ENCODE measurements at regions not wholly inside any gene's neighbourhood (a gene's known extent, or its start where the extent isn't known, plus 50 kb on each side); places are given as distances from the start of the nearest gene placed in this dataset.
"Not testable (repeated sequence)": the region's sequence is repeated elsewhere in the genome, so short reads cannot be mapped to it uniquely, and the experiment has no call there.

- H3K4me1 Mint-ChIP-seq; ATAC-seq; H3K27me3 Mint-ChIP-seq; intact Hi-C loops (cut with DNase I, micrococcal nuclease); H3K36me3 Mint-ChIP-seq (ENCODE audit: low read depth); CTCF ChIA-PET; DNase-seq; H3K4me3 Mint-ChIP-seq; H3K9me3 Mint-ChIP-seq (ENCODE audit: low read depth); POLR2A ChIA-PET; H3K27ac Mint-ChIP-seq: not testable (repeated sequence)
Observed at GRCh38 chr14:48259232-48259631, 583.8 kb upstream of the MDGA2 start.

GRCh38 chr14:48258703-48259102 is 583.3 kb upstream of the MDGA2 start:
- ATAC-seq; H3K27ac Mint-ChIP-seq; H3K4me3 Mint-ChIP-seq; H3K27me3 Mint-ChIP-seq; CTCF ChIA-PET; DNase-seq; H3K36me3 Mint-ChIP-seq (ENCODE audit: low read depth); POLR2A ChIA-PET; H3K9me3 Mint-ChIP-seq (ENCODE audit: low read depth); H3K4me1 Mint-ChIP-seq; intact Hi-C loops (cut with DNase I, micrococcal nuclease): not testable (repeated sequence)

- H3K36me3 Mint-ChIP-seq (ENCODE audit: low read depth) = no peaks in the 10 kb centered on the region
- no peaks in the 10 kb centered on the region for H3K9me3 Mint-ChIP-seq (ENCODE audit: low read depth)
- POLR2A ChIA-PET = no interaction called here
- no peaks in the 10 kb centered on the region for H3K27me3 Mint-ChIP-seq
- ATAC-seq (no peak), DNase-seq (no peak)
- no peak overlapping the region for H3K27ac Mint-ChIP-seq
- intact Hi-C loops (cut with DNase I, micrococcal nuclease) = no loop called here
- H3K4me1 Mint-ChIP-seq = no peaks in the 10 kb centered on the region
- CTCF ChIA-PET = no interaction called here
- no peak overlapping the region for H3K4me3 Mint-ChIP-seq
Observed at GRCh38 chr14:48253020-48253419, 577.6 kb upstream of the MDGA2 start.

- no peaks in the 10 kb centered on the region for H3K4me1 Mint-ChIP-seq
- no peak overlapping the region for H3K27ac Mint-ChIP-seq
- H3K27me3 Mint-ChIP-seq = no peaks in the 10 kb centered on the region
- POLR2A ChIA-PET = no interaction called here
- H3K4me3 Mint-ChIP-seq = no peak overlapping the region
- CTCF ChIA-PET = no interaction called here
- intact Hi-C loops (cut with DNase I, micrococcal nuclease) = no loop called here
- H3K9me3 Mint-ChIP-seq (ENCODE audit: low read depth) = no peaks in the 10 kb centered on the region
- ATAC-seq (no peak), DNase-seq (no peak)
- H3K36me3 Mint-ChIP-seq (ENCODE audit: low read depth) = no peaks in the 10 kb centered on the region
Observed at GRCh38 chr14:48251290-48251689, 575.9 kb upstream of the MDGA2 start.

GRCh38 chr14:48250575-48250974 is 575.2 kb upstream of the MDGA2 start:
- intact Hi-C loops (cut with DNase I, micrococcal nuclease) = no loop called here
- no peaks in the 10 kb centered on the region for H3K4me1 Mint-ChIP-seq
- POLR2A ChIA-PET = no interaction called here
- no peak for DNase-seq
- CTCF ChIA-PET = no interaction called here
- H3K4me3 Mint-ChIP-seq = no peak overlapping the region
- no peaks in the 10 kb centered on the region for H3K9me3 Mint-ChIP-seq (ENCODE audit: low read depth)
- no peak for ATAC-seq
- H3K27me3 Mint-ChIP-seq = no peaks in the 10 kb centered on the region
- H3K27ac Mint-ChIP-seq = no peak overlapping the region
- H3K36me3 Mint-ChIP-seq (ENCODE audit: low read depth) = no peaks in the 10 kb centered on the region

- ATAC-seq (no peak), DNase-seq (no peak)
- Mint-ChIP-seq H3K9me3 (ENCODE audit: low read depth) (no peaks in the 10 kb centered on the region), H3K27me3 (no peaks in the 10 kb centered on the region), H3K4me1 (no peaks in the 10 kb centered on the region), H3K36me3 (ENCODE audit: low read depth) (no peaks in the 10 kb centered on the region), H3K4me3 (no peak overlapping the region), H3K27ac (no peak overlapping the region)
- CTCF ChIA-PET = interaction anchor here (1.4 kb wide), 1 partner anchor 27 kb away, joined by 3 read pairs; no protein-coding TSS in a partner anchor
- POLR2A ChIA-PET = no interaction called here
- intact Hi-C loops (cut with DNase I, micrococcal nuclease) = no loop called here
Observed at GRCh38 chr14:48247977-48248376, 572.6 kb upstream of the MDGA2 start.

GRCh38 chr14:48243900-48244299 is 568.5 kb upstream of the MDGA2 start:
- DNase-seq (no peak), ATAC-seq (no peak)
- Mint-ChIP-seq H3K36me3 (ENCODE audit: low read depth) (no peaks in the 10 kb centered on the region), H3K9me3 (ENCODE audit: low read depth) (no peaks in the 10 kb centered on the region), H3K4me3 (no peak overlapping the region), H3K27ac (no peak overlapping the region), H3K4me1 (no peaks in the 10 kb centered on the region), H3K27me3 (no peaks in the 10 kb centered on the region)
- intact Hi-C loops (cut with DNase I, micrococcal nuclease) = no loop called here
- ChIA-PET POLR2A (no interaction called here), CTCF (no interaction called here)

- intact Hi-C loops (cut with DNase I, micrococcal nuclease) = no loop called here
Observed at GRCh38 chr14:48229091-48229490, 553.7 kb upstream of the MDGA2 start.

GRCh38 chr14:48193893-48194292 is 518.5 kb upstream of the MDGA2 start:
- H3K27ac Mint-ChIP-seq = no peak overlapping the region
- no peak for ATAC-seq
- intact Hi-C loops (cut with DNase I, micrococcal nuclease) = no loop called here
- no peaks in the 10 kb centered on the region for H3K4me1 Mint-ChIP-seq
- CTCF ChIA-PET = interaction anchor here (0.9 kb wide), 1 partner anchor 990 kb away, joined by 3 read pairs; no protein-coding TSS in a partner anchor
- POLR2A ChIA-PET = no interaction called here
- H3K9me3 Mint-ChIP-seq (ENCODE audit: low read depth) = peaks cover 2% of the 10 kb centered on the region
- no peak overlapping the region for H3K4me3 Mint-ChIP-seq
- no peaks in the 10 kb centered on the region for H3K27me3 Mint-ChIP-seq
- H3K36me3 Mint-ChIP-seq (ENCODE audit: low read depth) = no peaks in the 10 kb centered on the region
- DNase-seq = no peak

More at GRCh38 chr14:48229091-48229490, 553.7 kb upstream of the MDGA2 start:
- ChIA-PET POLR2A (interaction anchor here (0.6 kb wide), 1 partner anchor 1046 kb away, joined by 5 read pairs; no protein-coding TSS in a partner anchor), CTCF (interaction anchor here (0.9 kb wide), 1 partner anchor 9 kb away, joined by 3 read pairs; no protein-coding TSS in a partner anchor)
- no peaks in the 10 kb centered on the region for H3K4me1 Mint-ChIP-seq
- no peak overlapping the region for H3K27ac Mint-ChIP-seq
- H3K4me3 Mint-ChIP-seq = no peak overlapping the region
- ATAC-seq = no peak
- peaks cover 2% of the 10 kb centered on the region for H3K9me3 Mint-ChIP-seq (ENCODE audit: low read depth)
- H3K27me3 Mint-ChIP-seq = no peaks in the 10 kb centered on the region
- no peak for DNase-seq
- H3K36me3 Mint-ChIP-seq (ENCODE audit: low read depth) = no peaks in the 10 kb centered on the region

GRCh38 chr14:48149624-48150023 is 474.2 kb upstream of the MDGA2 start:
- H3K4me3 Mint-ChIP-seq; H3K4me1 Mint-ChIP-seq; ATAC-seq; CTCF ChIA-PET; H3K36me3 Mint-ChIP-seq (ENCODE audit: low read depth); POLR2A ChIA-PET; DNase-seq; H3K27ac Mint-ChIP-seq; H3K27me3 Mint-ChIP-seq; H3K9me3 Mint-ChIP-seq (ENCODE audit: low read depth); intact Hi-C loops (cut with DNase I, micrococcal nuclease): not testable (repeated sequence)

- intact Hi-C loops (cut with DNase I, micrococcal nuclease) = no loop called here
- ATAC-seq (no peak), DNase-seq (no peak)
- Mint-ChIP-seq H3K4me1 (no peaks in the 10 kb centered on the region), H3K9me3 (ENCODE audit: low read depth) (peaks cover 3% of the 10 kb centered on the region), H3K27ac (no peak overlapping the region), H3K4me3 (no peak overlapping the region), H3K27me3 (no peaks in the 10 kb centered on the region), H3K36me3 (ENCODE audit: low read depth) (no peaks in the 10 kb centered on the region)
- CTCF ChIA-PET = no interaction called here
- POLR2A ChIA-PET = no interaction called here
Observed at GRCh38 chr14:48140804-48141203, 465.4 kb upstream of the MDGA2 start.

GRCh38 chr14:48129472-48129871 is 454.1 kb upstream of the MDGA2 start:
- DNase-seq (no peak), ATAC-seq (no peak)
- ChIA-PET POLR2A (no interaction called here), CTCF (no interaction called here)
- Mint-ChIP-seq H3K4me3 (no peak overlapping the region), H3K9me3 (ENCODE audit: low read depth) (no peaks in the 10 kb centered on the region), H3K27me3 (no peaks in the 10 kb centered on the region), H3K4me1 (no peaks in the 10 kb centered on the region), H3K27ac (no peak overlapping the region), H3K36me3 (ENCODE audit: low read depth) (no peaks in the 10 kb centered on the region)
- intact Hi-C loops (cut with DNase I, micrococcal nuclease) = no loop called here

GRCh38 chr14:48127674-48128073 is 452.3 kb upstream of the MDGA2 start:
- Mint-ChIP-seq H3K4me3 (no peak overlapping the region), H3K4me1 (no peaks in the 10 kb centered on the region), H3K36me3 (ENCODE audit: low read depth) (no peaks in the 10 kb centered on the region), H3K27ac (no peak overlapping the region), H3K27me3 (no peaks in the 10 kb centered on the region), H3K9me3 (ENCODE audit: low read depth) (no peaks in the 10 kb centered on the region)
- ChIA-PET CTCF (no interaction called here), POLR2A (no interaction called here)
- intact Hi-C loops (cut with DNase I, micrococcal nuclease) = no loop called here
- no peak for ATAC-seq
- no peak for DNase-seq
